ENCODE measurements at regions not wholly inside any gene's neighbourhood (a gene's known extent, or its start where the extent isn't known, plus 50 kb on each side); places are given as distances from the start of the nearest gene placed in this dataset.

GRCh38 chr19:32202244-32202643 lies 143.2 kb upstream of the ZNF507 start:
- TF ChIP-seq POLR2A (IDR thresholded peaks at IDR 0.05; ENCODE audit: low read depth) (no peak), POLR2AphosphoS5 (IDR thresholded peaks at IDR 0.05) (no peak), EP300 (IDR thresholded peaks at IDR 0.05) (no peak)
- TF ChIP-seq, protein P1, sequence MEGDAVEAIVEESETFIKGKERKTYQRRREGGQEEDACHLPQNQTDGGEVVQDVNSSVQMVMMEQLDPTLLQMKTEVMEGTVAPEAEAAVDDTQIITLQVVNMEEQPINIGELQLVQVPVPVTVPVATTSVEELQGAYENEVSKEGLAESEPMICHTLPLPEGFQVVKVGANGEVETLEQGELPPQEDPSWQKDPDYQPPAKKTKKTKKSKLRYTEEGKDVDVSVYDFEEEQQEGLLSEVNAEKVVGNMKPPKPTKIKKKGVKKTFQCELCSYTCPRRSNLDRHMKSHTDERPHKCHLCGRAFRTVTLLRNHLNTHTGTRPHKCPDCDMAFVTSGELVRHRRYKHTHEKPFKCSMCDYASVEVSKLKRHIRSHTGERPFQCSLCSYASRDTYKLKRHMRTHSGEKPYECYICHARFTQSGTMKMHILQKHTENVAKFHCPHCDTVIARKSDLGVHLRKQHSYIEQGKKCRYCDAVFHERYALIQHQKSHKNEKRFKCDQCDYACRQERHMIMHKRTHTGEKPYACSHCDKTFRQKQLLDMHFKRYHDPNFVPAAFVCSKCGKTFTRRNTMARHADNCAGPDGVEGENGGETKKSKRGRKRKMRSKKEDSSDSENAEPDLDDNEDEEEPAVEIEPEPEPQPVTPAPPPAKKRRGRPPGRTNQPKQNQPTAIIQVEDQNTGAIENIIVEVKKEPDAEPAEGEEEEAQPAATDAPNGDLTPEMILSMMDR (IDR thresholded peaks at IDR 0.05) = no peak
- H3K4me3 ChIP-seq = no peak overlapping the region
- no peaks in the 10 kb centered on the region for H3K36me3 ChIP-seq
- no peak overlapping the region for H3K27ac ChIP-seq (replicated peaks in 1 of 4)
- WGBS = 88% methylated on average over 5 of the region's 5 CpGs
- H3K9me3 ChIP-seq = no peaks in the 10 kb centered on the region
- H3K27me3 ChIP-seq = peaks cover 0 to 36% (median 0%) of the 10 kb centered on the region in 4 donors
- intact Hi-C loops (cut with DNase I) = no loop called here
- peak; percentile 60 for DNase-seq (ENCODE audit: extremely low spot score)
- H3K4me1 ChIP-seq = no peaks in the 10 kb centered on the region

- no peak overlapping the region for H3K4me3 ChIP-seq
- 91% methylated on average over 6 of the region's 6 CpGs for WGBS
- intact Hi-C loops (cut with DNase I) = no loop called here
- H3K9me3 ChIP-seq = no peaks in the 10 kb centered on the region
- H3K27me3 ChIP-seq = peaks cover 0 to 41% (median 0%) of the 10 kb centered on the region in 4 donors
- peak; percentile 90 for DNase-seq (ENCODE audit: extremely low spot score)
- H3K36me3 ChIP-seq = no peaks in the 10 kb centered on the region
- no peak overlapping the region for H3K27ac ChIP-seq (replicated peaks in 1 of 4)
- TF ChIP-seq POLR2A (IDR thresholded peaks at IDR 0.05; ENCODE audit: low read depth) = no peak
- TF ChIP-seq, protein P1 (IDR thresholded peaks at IDR 0.05) = no peak
- TF ChIP-seq POLR2AphosphoS5 (IDR thresholded peaks at IDR 0.05) = no peak
- no peak for TF ChIP-seq EP300 (IDR thresholded peaks at IDR 0.05)
- no peaks in the 10 kb centered on the region for H3K4me1 ChIP-seq
Measured at GRCh38 chr19:32203161-32203560, 142.2 kb upstream of the ZNF507 start.

GRCh38 chr19:32206065-32206464 lies 139.3 kb upstream of the ZNF507 start:
- no peak overlapping the region for H3K4me3 ChIP-seq
- H3K36me3 ChIP-seq = no peaks in the 10 kb centered on the region
- H3K9me3 ChIP-seq = peaks cover 0 to 9% (median 5%) of the 10 kb centered on the region in 4 donors
- H3K4me1 ChIP-seq = no peaks in the 10 kb centered on the region
- DNase-seq (ENCODE audit: extremely low spot score) = peak; percentile 77
- TF ChIP-seq EP300 (IDR thresholded peaks at IDR 0.05) = no peak
- TF ChIP-seq, protein P1 (IDR thresholded peaks at IDR 0.05) = no peak
- TF ChIP-seq POLR2AphosphoS5 (IDR thresholded peaks at IDR 0.05) = no peak
- TF ChIP-seq POLR2A (IDR thresholded peaks at IDR 0.05; ENCODE audit: low read depth) = no peak
- intact Hi-C loops (cut with DNase I) = no loop called here
- no peak overlapping the region for H3K27ac ChIP-seq (replicated peaks in 1 of 4)
- 73% methylated on average over 5 of the region's 5 CpGs for WGBS
- peaks cover 0 to 42% (median 0%) of the 10 kb centered on the region in 4 donors for H3K27me3 ChIP-seq

- Histone ChIP-seq H3K4me3 (no peak overlapping the region), H3K27ac (replicated peaks in 1 of 4) (no peak overlapping the region), H3K36me3 (no peaks in the 10 kb centered on the region), H3K4me1 (no peaks in the 10 kb centered on the region), H3K9me3 (peaks cover 0 to 20% (median 13%) of the 10 kb centered on the region in 4 donors), H3K27me3 (peaks cover 0 to 29% (median 0%) of the 10 kb centered on the region in 4 donors)
- TF ChIP-seq, protein P1 (IDR thresholded peaks at IDR 0.05) = no peak
- TF ChIP-seq POLR2A (IDR thresholded peaks at IDR 0.05; ENCODE audit: low read depth) = no peak
- TF ChIP-seq EP300 (IDR thresholded peaks at IDR 0.05) = no peak
- TF ChIP-seq POLR2AphosphoS5 (IDR thresholded peaks at IDR 0.05) = no peak
- intact Hi-C loops (cut with DNase I) = no loop called here
- WGBS = 14% methylated on average over 1 of the region's 1 CpG
- peak; percentile 90 for DNase-seq (ENCODE audit: extremely low spot score)
Measured at GRCh38 chr19:32208060-32208459, 137.3 kb upstream of the ZNF507 start.

DNA sequence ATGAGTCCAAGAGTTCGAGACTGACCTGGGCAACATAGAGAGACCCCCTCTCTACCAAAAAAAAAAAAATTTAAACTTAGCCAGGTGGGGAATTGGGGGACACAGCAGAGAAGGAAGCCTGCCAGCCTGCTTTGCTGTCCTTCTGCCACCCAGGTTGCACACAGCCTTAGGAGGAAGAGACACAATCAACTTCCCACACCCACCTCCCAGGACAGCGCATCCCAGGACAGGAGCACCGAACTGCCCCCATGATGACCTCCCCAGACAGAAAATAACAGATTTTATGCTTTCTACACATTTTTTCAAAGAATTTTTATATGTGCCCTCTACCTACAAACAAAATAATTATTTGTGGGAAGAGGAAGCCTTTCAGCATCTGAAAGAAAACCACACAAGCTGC lies 126.0 kb upstream of the ZNF507 start:
- Histone ChIP-seq H3K9me3 (no peaks in the 10 kb centered on the region), H3K27ac (replicated peaks in 1 of 4) (no peak overlapping the region), H3K4me1 (peaks cover 2 to 4% (median 3%) of the 10 kb centered on the region in 4 donors), H3K27me3 (peaks cover 0 to 33% (median 2%) of the 10 kb centered on the region in 4 donors), H3K36me3 (no peaks in the 10 kb centered on the region), H3K4me3 (no peak overlapping the region)
- intact Hi-C loops (cut with DNase I) = no loop called here
- TF ChIP-seq EP300 (IDR thresholded peaks at IDR 0.05) (no peak), POLR2AphosphoS5 (IDR thresholded peaks at IDR 0.05) (no peak), POLR2A (IDR thresholded peaks at IDR 0.05; ENCODE audit: low read depth) (no peak)
- TF ChIP-seq, protein P1 (IDR thresholded peaks at IDR 0.05) = no peak
- DNase-seq (ENCODE audit: extremely low spot score) = peak; percentile 53
- WGBS = 91% methylated on average over 3 of the region's 3 CpGs

All from esophagus muscularis mucosa (tissue), 4 donors.